DMS114 treated with DMSO at 0.1 percent for 48 hours (cell line): ENCODE measurements at regions not wholly inside any gene's neighbourhood (a gene's known extent, or its start where the extent isn't known, plus 50 kb on each side); places are given as distances from the start of the nearest gene placed in this dataset.
"Not testable (repeated sequence)": the region's sequence is repeated elsewhere in the genome, so short reads cannot be mapped to it uniquely, and the experiment has no call there.

Source experiments
- DNase-seq: peaks from one replicate; lab custom pipeline; 2025; ENCODE audit not compliant: unreplicated experiment; lab: John Stamatoyannopoulos, UW

GRCh38 chr4:30543057-30543456, 177.1 kb upstream of the PCDH7 start:
- no peak for DNase-seq

GRCh38 chr4:30553151-30553550, 167.0 kb upstream of the PCDH7 start:
- no peak for DNase-seq

GRCh38 chr4:30553706-30554105, 166.5 kb upstream of the PCDH7 start:
- no peak for DNase-seq

- DNase-seq, result no peak
Observed at GRCh38 chr4:30555775-30556174, 164.4 kb upstream of the PCDH7 start.

GRCh38 chr4:30559481-30559880, 160.7 kb upstream of the PCDH7 start:
- no peak for DNase-seq

GRCh38 chr4:30586850-30587249, 133.3 kb upstream of the PCDH7 start:
- no peak for DNase-seq

- DNase-seq, result not testable (repeated sequence)
Observed at GRCh38 chr4:30589669-30590068, 130.5 kb upstream of the PCDH7 start.

- DNase-seq, result no peak
Observed at GRCh38 chr4:30600246-30601017, 119.7 kb upstream of the PCDH7 start.

- DNase-seq, result no peak
Observed at GRCh38 chr4:30601070-30601865, 118.9 kb upstream of the PCDH7 start.

- DNase-seq, result no peak
Observed at GRCh38 chr4:30605616-30606190, 114.5 kb upstream of the PCDH7 start.

- DNase-seq, result no peak
Observed at GRCh38 chr4:30610361-30610760, 109.8 kb upstream of the PCDH7 start.

- no peak for DNase-seq
Observed at GRCh38 chr4:30614771-30615170, 105.4 kb upstream of the PCDH7 start.

- DNase-seq, result no peak
Observed at GRCh38 chr4:30616942-30617646, 103.1 kb upstream of the PCDH7 start.

- DNase-seq, result no peak
Observed at GRCh38 chr4:30617836-30618235, 102.3 kb upstream of the PCDH7 start.

- DNase-seq, result no peak
Observed at GRCh38 chr4:30619679-30620078, 100.5 kb upstream of the PCDH7 start.

GRCh38 chr4:30620711-30621110, 99.5 kb upstream of the PCDH7 start:
- DNase-seq, result no peak

GRCh38 chr4:30630431-30630830, 89.7 kb upstream of the PCDH7 start:
- DNase-seq, result no peak

GRCh38 chr4:30632751-30633150, 87.4 kb upstream of the PCDH7 start:
- DNase-seq, result no peak

- DNase-seq, result no peak
Observed at GRCh38 chr4:30641345-30641744, 78.8 kb upstream of the PCDH7 start.

GRCh38 chr4:30642567-30642966, 77.6 kb upstream of the PCDH7 start:
- no peak for DNase-seq

- no peak for DNase-seq
Observed at GRCh38 chr4:30653291-30653690, 66.9 kb upstream of the PCDH7 start.
